ENCODE measurements at regions not wholly inside any gene's neighbourhood (a gene's known extent, or its start where the extent isn't known, plus 50 kb on each side); places are given as distances from the start of the nearest gene placed in this dataset.

DNA sequence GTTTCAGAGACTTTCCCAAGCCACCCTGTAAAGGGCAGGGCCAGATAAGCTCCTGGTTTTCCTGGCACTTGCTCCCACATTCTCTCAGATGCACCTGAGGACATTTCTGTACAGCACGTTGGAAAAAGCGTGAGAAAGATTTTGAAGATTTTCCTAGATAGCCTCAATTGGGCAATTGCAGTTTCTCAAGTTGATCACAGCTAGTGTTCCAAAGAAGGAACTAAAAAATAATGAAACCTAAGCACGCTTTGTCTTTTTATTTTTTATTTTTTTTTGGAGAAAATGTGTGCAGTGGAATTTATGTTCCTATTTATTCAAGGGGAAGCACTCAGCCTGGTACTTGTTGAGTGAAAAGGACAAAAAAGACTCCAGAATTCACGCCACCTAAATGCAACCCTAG is 429.1 kb downstream of the RNF144A start:
- Mint-ChIP-seq H3K27me3 (ENCODE audit: insufficient read depth, unreplicated experiment) (peaks cover 12% of the 10 kb centered on the region), H3K4me1 (ENCODE audit: low read depth, unreplicated experiment) (no peaks in the 10 kb centered on the region), H3K9me3 (ENCODE audit: unreplicated experiment) (no peaks in the 10 kb centered on the region), H3K27ac (ENCODE audit: unreplicated experiment) (no peak overlapping the region), H3K4me3 (ENCODE audit: unreplicated experiment) (no peak overlapping the region), H3K36me3 (ENCODE audit: insufficient read depth, unreplicated experiment) (no peaks in the 10 kb centered on the region)
- ChIA-PET POLR2A (no interaction called here), CTCF (no interaction called here)
- TF ChIP-seq, protein P1, sequence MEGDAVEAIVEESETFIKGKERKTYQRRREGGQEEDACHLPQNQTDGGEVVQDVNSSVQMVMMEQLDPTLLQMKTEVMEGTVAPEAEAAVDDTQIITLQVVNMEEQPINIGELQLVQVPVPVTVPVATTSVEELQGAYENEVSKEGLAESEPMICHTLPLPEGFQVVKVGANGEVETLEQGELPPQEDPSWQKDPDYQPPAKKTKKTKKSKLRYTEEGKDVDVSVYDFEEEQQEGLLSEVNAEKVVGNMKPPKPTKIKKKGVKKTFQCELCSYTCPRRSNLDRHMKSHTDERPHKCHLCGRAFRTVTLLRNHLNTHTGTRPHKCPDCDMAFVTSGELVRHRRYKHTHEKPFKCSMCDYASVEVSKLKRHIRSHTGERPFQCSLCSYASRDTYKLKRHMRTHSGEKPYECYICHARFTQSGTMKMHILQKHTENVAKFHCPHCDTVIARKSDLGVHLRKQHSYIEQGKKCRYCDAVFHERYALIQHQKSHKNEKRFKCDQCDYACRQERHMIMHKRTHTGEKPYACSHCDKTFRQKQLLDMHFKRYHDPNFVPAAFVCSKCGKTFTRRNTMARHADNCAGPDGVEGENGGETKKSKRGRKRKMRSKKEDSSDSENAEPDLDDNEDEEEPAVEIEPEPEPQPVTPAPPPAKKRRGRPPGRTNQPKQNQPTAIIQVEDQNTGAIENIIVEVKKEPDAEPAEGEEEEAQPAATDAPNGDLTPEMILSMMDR (IDR thresholded peaks at IDR 0.05; ENCODE audit: insufficient read depth in 1 of 2, low read depth in 1 of 2, low read length in 1 of 2, severe bottlenecking in 1 of 2, unreplicated experiment in 1 of 2) = no peak
- Histone ChIP-seq H3K27me3 (replicated peaks; ENCODE audit: control insufficient read depth, insufficient read depth, low read length) (no peaks in the 10 kb centered on the region; the same call in 1 of the 2 replicates), H3K4me3 (ENCODE audit: low read depth, low read length) (no peak overlapping the region), H3K9me3 (no peaks in the 10 kb centered on the region), H3K36me3 (ENCODE audit: control insufficient read depth, insufficient read depth, low read length) (no peaks in the 10 kb centered on the region), H3K4me1 (no peaks in the 10 kb centered on the region)
- no TSS peak for BruUV-seq (replicated peaks)
- intact Hi-C loops (cut with micrococcal nuclease; ENCODE audit: unreplicated experiment) = no loop called here
- DNase-seq = no peak

DNA sequence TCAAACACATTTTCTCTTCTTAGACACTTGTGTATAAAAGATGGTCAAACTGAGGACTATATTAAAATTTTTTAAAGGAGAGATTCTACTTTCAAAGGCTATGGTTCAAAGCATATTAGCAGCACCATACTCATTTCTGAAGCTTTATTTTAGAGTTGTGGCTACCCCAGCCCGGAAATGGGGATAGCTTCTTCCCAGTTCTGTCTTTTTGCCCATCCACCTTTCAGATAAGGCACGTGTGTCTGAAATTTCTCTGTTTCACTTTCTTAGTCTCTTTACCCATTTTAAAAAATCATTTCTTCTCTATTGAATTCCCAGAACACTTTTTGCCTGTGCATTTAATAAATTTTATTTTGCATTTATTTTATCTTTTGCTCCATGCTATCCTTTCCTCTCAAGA is 431.5 kb downstream of the RNF144A start:
- no peak overlapping the region for H3K4me3 Mint-ChIP-seq (ENCODE audit: unreplicated experiment)
- intact Hi-C loops (cut with micrococcal nuclease; ENCODE audit: unreplicated experiment) = no loop called here
- Histone ChIP-seq H3K27me3 (replicated peaks; ENCODE audit: control insufficient read depth, insufficient read depth, low read length) (no peaks in the 10 kb centered on the region; the same call in 1 of the 2 replicates), H3K4me3 (ENCODE audit: low read depth, low read length) (no peak overlapping the region), H3K36me3 (ENCODE audit: control insufficient read depth, insufficient read depth, low read length) (no peaks in the 10 kb centered on the region), H3K4me1 (no peaks in the 10 kb centered on the region), H3K9me3 (no peaks in the 10 kb centered on the region)
- BruUV-seq (replicated peaks) = no TSS peak
- H3K27ac Mint-ChIP-seq (ENCODE audit: unreplicated experiment) = no peak overlapping the region
- peaks cover 14% of the 10 kb centered on the region for H3K27me3 Mint-ChIP-seq (ENCODE audit: insufficient read depth, unreplicated experiment)
- H3K9me3 Mint-ChIP-seq (ENCODE audit: unreplicated experiment) = no peaks in the 10 kb centered on the region
- ChIA-PET CTCF (no interaction called here), POLR2A (no interaction called here)
- H3K36me3 Mint-ChIP-seq (ENCODE audit: insufficient read depth, unreplicated experiment) = no peaks in the 10 kb centered on the region
- H3K4me1 Mint-ChIP-seq (ENCODE audit: low read depth, unreplicated experiment) = no peaks in the 10 kb centered on the region
- DNase-seq = no peak
- TF ChIP-seq, protein P1 (IDR thresholded peaks at IDR 0.05; ENCODE audit: insufficient read depth in 1 of 2, low read depth in 1 of 2, low read length in 1 of 2, severe bottlenecking in 1 of 2, unreplicated experiment in 1 of 2) = no peak

DNA sequence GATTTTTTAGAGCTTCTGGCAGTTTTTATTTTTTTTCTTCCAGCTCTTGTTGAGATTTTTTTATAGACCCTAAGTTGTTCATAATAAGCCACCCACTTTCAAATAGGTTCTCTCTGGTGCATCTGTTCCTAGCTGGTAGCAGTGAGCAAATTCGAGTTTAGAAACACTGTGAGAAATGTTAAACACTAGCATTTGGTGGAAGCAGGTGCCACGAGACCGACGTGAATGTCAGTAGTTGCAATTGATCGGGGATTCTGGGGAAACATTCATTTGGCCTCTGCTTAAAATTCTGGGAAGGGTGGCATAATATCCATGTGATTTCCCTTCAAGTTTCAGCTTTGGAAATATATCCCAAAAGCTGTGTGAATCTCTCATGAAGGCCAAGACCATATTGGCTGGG is 435.0 kb downstream of the RNF144A start:
- CTCF ChIA-PET = no interaction called here
- TF ChIP-seq, protein P1 (IDR thresholded peaks at IDR 0.05; ENCODE audit: insufficient read depth in 1 of 2, low read depth in 1 of 2, low read length in 1 of 2, severe bottlenecking in 1 of 2, unreplicated experiment in 1 of 2) = no peak

More for the DNA sequence above, 435.0 kb downstream of the RNF144A start:
- POLR2A ChIA-PET = no interaction called here
- Histone ChIP-seq H3K9me3 (no peaks in the 10 kb centered on the region), H3K27me3 (replicated peaks; ENCODE audit: control insufficient read depth, insufficient read depth, low read length) (no peaks in the 10 kb centered on the region), H3K4me1 (no peaks in the 10 kb centered on the region), H3K4me3 (ENCODE audit: low read depth, low read length) (no peak overlapping the region), H3K36me3 (ENCODE audit: control insufficient read depth, insufficient read depth, low read length) (no peaks in the 10 kb centered on the region)
- Mint-ChIP-seq H3K4me1 (ENCODE audit: low read depth, unreplicated experiment) (no peaks in the 10 kb centered on the region), H3K4me3 (ENCODE audit: unreplicated experiment) (no peak overlapping the region), H3K27ac (ENCODE audit: unreplicated experiment) (no peak overlapping the region), H3K9me3 (ENCODE audit: unreplicated experiment) (no peaks in the 10 kb centered on the region), H3K27me3 (ENCODE audit: insufficient read depth, unreplicated experiment) (peaks cover 10% of the 10 kb centered on the region), H3K36me3 (ENCODE audit: insufficient read depth, unreplicated experiment) (no peaks in the 10 kb centered on the region)
- DNase-seq = no peak
- no TSS peak for BruUV-seq (replicated peaks)
- intact Hi-C loops (cut with micrococcal nuclease; ENCODE audit: unreplicated experiment) = no loop called here

Measured in Caco-2 (cell line).